Activated CD4-positive, CD25-positive, alpha-beta regulatory T cell treated with anti-CD3 and anti-CD28 coated beads, Interleukin-2, amount 50 U/mL, for 16 hours (primary cell): ENCODE measurements at regions not wholly inside any gene's neighbourhood (a gene's known extent, or its start where the extent isn't known, plus 50 kb on each side); places are given as distances from the start of the nearest gene placed in this dataset.

Experiments
- DNase-seq: peaks from one replicate; pipeline ENCODE4 v3.0.0-alpha.2; 2020; ENCODE audit warnings: low read depth, low spot score

DNA sequence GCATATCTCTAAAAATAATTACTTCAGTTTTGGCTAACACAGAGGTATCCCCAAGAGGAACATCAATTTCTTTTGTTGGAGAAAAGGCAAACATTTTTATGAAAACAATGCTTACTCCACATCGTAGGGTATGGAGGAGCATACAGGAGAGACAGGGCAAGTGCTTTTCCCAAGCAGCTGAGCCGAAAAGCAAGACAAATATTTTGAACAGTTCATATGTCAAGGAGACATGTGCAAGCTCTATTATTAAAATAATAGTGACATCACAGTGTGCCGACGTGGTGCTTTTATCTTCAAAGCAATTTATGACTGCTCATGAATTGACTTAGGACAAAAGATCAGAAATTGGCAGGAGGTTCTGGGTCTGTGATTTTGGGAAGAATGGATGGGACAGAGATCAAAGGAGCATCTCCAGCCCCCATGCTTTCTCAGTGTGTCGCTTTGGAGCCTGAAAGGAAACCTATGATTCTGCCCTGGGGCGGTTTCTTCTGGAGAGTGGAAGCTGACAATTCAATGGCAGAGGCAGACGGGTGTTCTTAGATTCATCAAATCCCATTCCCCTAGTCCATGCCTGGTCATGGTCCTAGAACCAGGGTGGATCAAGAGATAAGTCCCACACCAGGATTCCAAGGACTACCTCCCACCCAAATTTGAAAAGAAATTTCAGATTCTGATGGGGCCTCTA lies 97.1 kb downstream of the JCAD start:
- no peak for DNase-seq

DNA sequence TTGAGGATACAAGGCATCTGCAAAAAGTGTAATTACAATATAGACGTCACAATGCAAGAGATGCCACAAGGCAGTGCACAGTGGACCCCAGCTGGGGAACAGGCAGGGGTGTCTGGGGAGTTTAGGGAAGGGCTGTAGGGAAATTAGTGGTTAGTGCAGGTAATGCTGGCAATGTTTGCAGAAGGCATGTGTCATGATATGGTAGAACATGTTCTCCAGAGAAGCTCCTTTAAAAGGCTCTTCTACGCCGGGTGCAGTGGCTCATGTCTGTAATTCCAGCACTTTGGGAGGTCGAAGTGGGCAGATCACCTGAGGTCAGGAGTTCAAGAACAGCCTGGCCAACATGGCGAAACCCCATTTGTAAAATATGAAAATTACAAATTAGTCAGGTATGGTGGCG lies 98.0 kb downstream of the JCAD start:
- no peak for DNase-seq

DNA sequence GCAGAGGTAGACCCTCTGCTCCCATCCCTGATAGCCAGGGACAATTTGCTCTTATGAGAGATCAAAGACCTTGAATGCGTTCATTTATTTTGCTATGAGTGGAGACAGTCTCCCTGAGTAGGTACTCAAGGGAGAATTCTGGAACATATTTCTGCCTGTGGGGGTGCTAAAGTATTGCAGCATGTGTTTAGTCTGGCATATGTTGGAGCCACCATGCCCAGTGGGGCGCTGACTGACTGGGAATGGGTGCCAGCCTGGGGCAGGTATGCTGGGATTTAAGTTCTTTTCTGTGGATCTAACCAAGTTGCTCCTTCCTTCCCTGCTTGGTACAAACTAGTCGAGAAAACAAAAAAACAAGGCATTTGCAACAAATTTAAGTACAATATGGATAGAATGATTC lies 99.1 kb downstream of the JCAD start:
- no peak for DNase-seq

DNA sequence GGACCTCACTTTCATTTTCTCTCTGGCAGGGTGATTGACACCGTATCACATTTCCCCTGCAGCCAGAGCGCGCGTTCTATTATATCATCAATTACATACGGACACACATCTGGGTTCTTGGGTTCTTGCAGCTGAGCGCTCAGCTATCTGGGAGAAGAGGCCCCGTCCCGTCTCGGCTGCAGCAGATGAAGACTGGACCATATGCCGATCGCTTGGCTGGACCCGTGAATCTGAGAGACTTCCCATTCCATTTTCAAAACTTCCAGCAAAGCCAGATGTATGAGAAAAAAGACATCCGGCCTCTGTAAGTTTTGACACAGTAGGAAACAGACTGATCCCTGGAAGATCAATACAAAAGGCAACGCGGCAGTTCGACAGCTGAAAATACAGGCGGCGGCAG lies 99.8 kb downstream of the JCAD start:
- no peak for DNase-seq

- DNase-seq = no peak
These were observed 100.9 kb downstream of the JCAD start for GRCh38 chr10:29958440-29958839.

GRCh38 chr10:29957907-29958331 lies 101.5 kb downstream of the JCAD start:
- no peak for DNase-seq

DNA sequence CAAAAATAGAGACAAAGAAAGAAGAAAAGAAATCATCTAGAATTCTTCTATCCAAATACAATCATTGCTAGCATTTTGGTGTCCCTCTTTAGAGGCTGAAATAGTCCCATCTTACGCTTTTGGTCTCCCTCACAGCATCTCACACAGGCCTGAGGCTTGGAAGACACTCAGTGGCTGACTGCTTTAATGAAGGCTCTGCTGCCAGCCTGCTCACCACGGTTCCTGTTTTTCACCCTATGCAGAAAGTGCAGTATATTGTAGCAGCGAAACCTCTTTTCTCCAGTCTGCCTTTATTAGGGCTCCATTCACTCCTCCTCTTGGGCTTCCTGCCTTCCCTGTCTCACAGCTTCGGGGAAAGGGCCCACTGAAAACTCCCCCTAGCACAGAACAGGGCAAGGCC lies 102.2 kb downstream of the JCAD start:
- no peak for DNase-seq

GRCh38 chr10:29956335-29956924 lies 103.0 kb downstream of the JCAD start:
- no peak for DNase-seq

DNA sequence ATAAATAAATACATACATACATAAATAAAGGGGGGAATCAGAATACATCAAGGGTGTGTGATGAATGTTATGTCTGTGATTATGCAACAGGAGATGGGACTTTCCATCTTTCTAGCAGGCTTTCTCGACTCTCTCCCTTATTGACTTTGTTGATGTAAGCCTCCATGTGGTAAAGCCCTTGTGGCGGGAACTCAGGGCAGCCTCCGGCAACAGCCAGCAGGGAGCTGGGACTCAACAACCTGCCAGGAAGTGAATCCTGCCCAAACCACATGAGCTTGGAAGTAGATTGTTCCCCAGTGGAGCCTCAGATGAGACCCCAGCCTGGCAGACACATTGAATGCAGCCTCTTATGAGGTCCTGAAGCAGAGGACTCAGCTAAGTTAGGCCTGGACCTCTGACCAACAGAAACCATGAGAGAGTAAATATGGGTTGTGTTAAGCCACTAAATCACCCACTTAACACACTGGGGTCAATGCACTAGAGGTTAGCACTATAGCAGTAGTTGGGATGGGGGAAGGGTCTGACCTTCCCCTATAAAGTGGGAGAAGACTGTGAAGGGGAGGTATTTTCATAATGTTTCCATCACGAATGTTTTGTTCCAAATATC lies 104.0 kb downstream of the JCAD start:
- no peak for DNase-seq

- DNase-seq = no peak
These were observed 107.9 kb downstream of the JCAD start for GRCh38 chr10:29951441-29951931.

DNA sequence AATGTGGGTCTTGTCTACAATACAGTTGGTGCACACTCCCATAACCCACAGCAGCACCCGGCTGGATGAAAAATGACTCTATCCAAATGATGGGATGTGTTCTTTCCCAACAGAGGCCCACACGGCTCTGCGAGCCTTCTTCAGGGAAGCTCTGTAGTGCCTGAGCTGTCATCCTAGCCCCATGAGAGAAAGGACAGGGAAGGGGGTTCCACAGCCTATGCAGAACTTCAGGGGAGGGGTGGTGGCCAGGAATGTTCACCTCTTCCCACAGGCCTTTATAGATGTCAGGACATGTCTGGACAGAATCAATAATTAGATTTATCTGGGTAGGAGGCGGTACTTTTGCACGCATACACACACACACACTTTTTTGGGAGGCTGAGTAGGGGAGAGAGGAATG lies 109.0 kb downstream of the JCAD start:
- no peak for DNase-seq

DNA sequence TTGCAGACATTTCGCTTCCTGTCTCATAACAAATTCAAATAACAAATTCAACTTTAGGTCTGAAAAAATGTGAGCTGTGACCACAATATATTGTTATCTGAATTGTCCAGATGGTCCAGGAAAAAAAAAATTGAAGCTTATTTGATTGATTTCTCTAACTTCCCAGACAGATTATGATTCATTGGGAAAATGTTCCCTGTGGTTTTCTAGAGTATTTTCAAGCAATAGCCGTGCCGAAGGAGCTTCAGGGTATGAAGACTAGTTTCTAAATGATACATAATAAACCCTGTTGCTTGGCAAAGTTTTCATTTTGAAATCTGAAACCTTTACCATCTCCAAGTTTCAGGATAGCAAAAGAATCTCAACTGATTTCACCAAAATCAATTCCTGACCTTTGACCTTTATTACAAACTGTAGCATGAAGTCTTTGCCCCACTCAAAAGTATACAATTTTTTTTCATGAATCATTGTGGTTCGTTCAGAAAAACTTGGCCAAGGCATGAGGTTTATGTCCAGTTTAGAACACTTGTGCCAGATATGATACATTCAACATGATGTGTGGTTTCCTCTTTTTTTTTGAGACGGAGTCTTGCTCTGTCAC lies 109.9 kb downstream of the JCAD start:
- DNase-seq = no peak

DNA sequence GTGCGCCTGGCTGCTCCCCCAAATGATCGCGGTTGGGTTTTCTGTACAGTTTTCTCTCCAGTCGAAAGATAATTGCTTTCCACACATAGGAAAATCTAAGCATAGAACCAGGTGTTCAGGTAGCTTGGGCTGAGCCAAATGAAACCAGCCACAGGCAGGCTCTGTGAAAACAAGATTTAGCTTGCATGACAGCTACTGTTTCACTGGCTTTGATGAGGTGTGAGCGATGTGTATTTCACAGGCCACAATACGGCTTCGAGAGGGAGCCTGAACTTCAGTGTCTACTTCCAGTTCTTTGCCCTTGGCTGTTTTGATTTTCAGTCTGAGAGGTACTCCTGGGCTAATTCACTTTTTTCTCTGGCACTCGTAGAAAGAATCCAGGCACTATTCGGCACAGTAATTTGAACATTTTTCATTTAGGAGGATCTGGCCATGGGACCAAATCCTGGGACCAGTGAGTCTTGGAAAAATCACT lies 110.5 kb downstream of the JCAD start:
- DNase-seq = no peak

- DNase-seq = no peak
These were observed 111.7 kb downstream of the JCAD start for GRCh38 chr10:29947701-29948060.

DNA sequence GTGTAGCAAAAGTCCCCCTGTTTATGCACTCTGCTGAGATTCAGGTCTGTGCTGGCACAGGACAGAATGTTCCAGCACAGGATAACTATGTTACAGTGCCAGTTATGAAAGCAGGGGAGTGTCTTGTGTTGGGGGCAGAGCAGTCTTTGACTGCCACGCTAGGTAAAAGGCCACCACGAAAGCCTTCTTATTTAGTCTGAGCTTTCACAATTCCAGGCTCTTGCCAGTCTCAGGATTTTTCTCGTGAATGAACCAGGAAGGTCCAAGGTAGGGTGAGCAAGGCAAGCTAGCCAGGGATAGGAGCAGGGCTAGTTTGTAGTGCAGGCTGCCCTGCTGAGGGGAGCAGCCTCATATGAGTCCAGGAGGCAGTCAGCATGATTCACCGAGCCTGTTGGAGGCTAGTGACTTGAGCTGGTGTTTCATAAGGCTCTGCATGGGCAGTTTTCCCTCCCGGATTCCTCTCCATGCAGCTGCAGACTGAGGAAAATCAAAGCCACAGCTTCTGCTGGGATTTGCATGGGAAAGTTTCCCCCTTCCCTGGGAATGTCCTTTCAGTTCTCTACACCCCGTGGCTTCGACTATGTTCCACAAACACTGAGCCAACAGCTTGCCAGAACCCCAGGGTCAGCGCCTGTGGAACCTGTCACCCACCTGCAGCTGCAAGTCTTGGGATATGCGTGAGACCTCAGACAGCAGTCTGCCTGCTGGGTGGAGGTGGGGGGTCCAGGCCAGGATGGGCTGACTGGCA lies 112.3 kb downstream of the JCAD start:
- DNase-seq = no peak

DNA sequence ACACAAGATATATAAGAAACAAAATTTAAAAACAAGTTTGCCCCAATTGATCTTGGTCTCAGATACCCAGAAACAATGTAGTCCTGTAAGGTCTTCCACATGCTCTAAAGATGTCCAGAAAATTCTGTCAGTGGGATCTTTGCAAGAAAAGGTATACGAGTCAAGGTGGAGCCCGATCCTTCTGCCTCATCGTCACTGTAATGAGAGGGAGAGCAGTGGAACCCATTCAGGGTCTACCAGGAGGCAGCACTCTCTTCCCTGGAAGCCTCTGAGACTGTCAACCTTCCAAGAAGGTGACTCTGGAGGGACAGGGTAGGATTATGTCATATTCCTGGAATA lies 112.8 kb downstream of the JCAD start:
- DNase-seq = no peak

DNA sequence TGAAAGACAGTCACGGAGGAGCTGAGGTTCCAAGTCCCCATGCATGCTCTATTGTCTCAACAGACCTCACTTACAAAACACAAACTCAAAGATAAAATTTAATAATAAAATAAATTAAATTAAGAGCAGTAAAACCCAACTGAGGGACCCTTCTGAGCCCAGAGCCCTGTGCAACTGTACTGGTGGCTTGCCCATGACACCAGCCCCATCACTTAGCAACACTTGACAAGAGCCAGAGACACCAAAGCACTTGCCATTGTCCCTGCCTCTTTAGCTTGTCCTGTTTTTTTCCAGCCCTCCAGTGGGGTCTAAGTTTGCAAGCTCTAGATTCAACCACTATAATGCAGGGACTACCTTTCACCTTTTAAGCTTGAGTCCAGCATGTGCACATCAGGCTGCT lies 117.9 kb downstream of the JCAD start:
- DNase-seq = no peak

GRCh38 chr10:29932991-29933390 lies 126.4 kb downstream of the JCAD start:
- DNase-seq = no peak

GRCh38 chr10:29931833-29932232 lies 127.6 kb downstream of the JCAD start:
- no peak for DNase-seq

DNA sequence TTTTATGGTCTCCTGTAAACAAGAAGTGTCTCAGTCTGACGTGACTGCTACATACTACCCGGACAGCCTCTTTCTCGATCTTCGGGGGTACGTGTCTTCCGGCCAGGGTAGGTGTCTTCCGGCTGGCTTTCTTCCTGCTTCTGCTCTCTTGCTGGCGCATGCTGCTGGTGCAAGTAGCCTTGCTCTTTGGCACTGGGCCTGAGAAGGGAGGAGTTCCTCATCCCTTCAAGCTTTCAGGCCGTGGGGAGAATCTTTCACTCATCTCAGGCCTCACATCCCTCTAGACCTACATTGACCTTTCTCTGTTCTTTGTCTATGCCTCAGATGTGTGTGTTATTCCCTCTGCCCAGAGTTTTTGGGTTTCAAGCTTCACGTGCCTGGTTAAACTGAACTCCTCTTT lies 130.4 kb downstream of the JCAD start:
- DNase-seq = no peak

- no peak for DNase-seq
These were observed 132.7 kb downstream of the JCAD start for GRCh38 chr10:29926693-29927048.
